Lower lobe of right lung (tissue), 2 donors: ENCODE measurements at regions not wholly inside any gene's neighbourhood (a gene's known extent, or its start where the extent isn't known, plus 50 kb on each side); places are given as distances from the start of the nearest gene placed in this dataset.

Source experiments
- ATAC-seq, 2 donors: fragments of 200-7000 bp; cut with Tn5 transposase; one replicate each; pipeline ENCODE4 v1.9.1; 2020 to 2022; ENCODE audit warnings: mild to moderate bottlenecking in 2 of 2, moderate library complexity in 2 of 2
- DNase-seq: peaks from one replicate; pipeline ENCODE4 v3.0.0-alpha.2; 2020
- H3K27ac ChIP-seq: fragments of 200-600 bp; one replicate; pipeline ENCODE4 v1.8.0; 2022
- H3K27me3 ChIP-seq: fragments of 200-600 bp; one replicate; pipeline ENCODE4 v1.8.0; 2022; ENCODE audit warnings: low read depth
- H3K36me3 ChIP-seq: fragments of 200-600 bp; one replicate; pipeline ENCODE4 v1.8.0; 2022; ENCODE audit warnings: mild to moderate bottlenecking
- H3K4me1 ChIP-seq: fragments of 200-600 bp; one replicate; pipeline ENCODE4 v1.8.0; 2022
- H3K4me3 ChIP-seq: fragments of 200-600 bp; one replicate; pipeline ENCODE4 v1.8.0; 2022; ENCODE audit warnings: mild to moderate bottlenecking
- H3K9me3 ChIP-seq: fragments of 200-600 bp; one replicate; pipeline ENCODE4 v1.8.0; 2022
- CTCF ChIP-seq: fragments of 200-600 bp; IDR thresholded peaks from one replicate; pipeline ENCODE4 v1.8.0; 2022; ENCODE audit warnings: antibody characterized with exemption, mild to moderate bottlenecking
- intact Hi-C: fragments of 100-400 bp; cut with DNase I; formaldehyde crosslinking; loops from one replicate; pipeline ENCODE4 v1.11.0; 2022
- donor health status: DM: no; HTN: yes; CAD: no; lungs with severe emphysema.

GRCh38 chr4:174117445-174117844, 166.0 kb downstream of the FBXO8 start:
- Histone ChIP-seq H3K27me3 (peaks cover 6% of the 10 kb centered on the region), H3K36me3 (no peaks in the 10 kb centered on the region), H3K4me3 (no peak overlapping the region), H3K27ac (no peak overlapping the region), H3K9me3 (no peaks in the 10 kb centered on the region), H3K4me1 (no peaks in the 10 kb centered on the region)
- ATAC-seq (no peak), DNase-seq (no peak)
- no peak for TF ChIP-seq CTCF
- intact Hi-C loops, result no loop called here

- DNase-seq (no peak), ATAC-seq (no peak)
These were observed 167.4 kb downstream of the FBXO8 start for GRCh38 chr4:174116021-174116420.

GRCh38 chr4:174111422-174111821, 172.0 kb downstream of the FBXO8 start:
- no peak for DNase-seq
- Histone ChIP-seq H3K36me3 (no peaks in the 10 kb centered on the region), H3K4me1 (no peaks in the 10 kb centered on the region), H3K27ac (no peak overlapping the region), H3K9me3 (no peaks in the 10 kb centered on the region), H3K4me3 (no peak overlapping the region), H3K27me3 (no peaks in the 10 kb centered on the region)
- intact Hi-C loops, result no loop called here
- no peak for ATAC-seq
- no peak for TF ChIP-seq CTCF

More at GRCh38 chr4:174116021-174116420, 167.4 kb downstream of the FBXO8 start:
- no peaks in the 10 kb centered on the region for H3K9me3 ChIP-seq
- TF ChIP-seq CTCF, result no peak
- no peak overlapping the region for H3K27ac ChIP-seq
- H3K27me3 ChIP-seq, result peaks cover 6% of the 10 kb centered on the region
- H3K4me3 ChIP-seq, result no peak overlapping the region
- no peaks in the 10 kb centered on the region for H3K36me3 ChIP-seq
- H3K4me1 ChIP-seq, result no peaks in the 10 kb centered on the region
- intact Hi-C loops, result no loop called here

- Histone ChIP-seq H3K4me3 (no peak overlapping the region), H3K36me3 (no peaks in the 10 kb centered on the region), H3K27ac (no peak overlapping the region), H3K9me3 (no peaks in the 10 kb centered on the region), H3K4me1 (no peaks in the 10 kb centered on the region), H3K27me3 (no peaks in the 10 kb centered on the region)
- no peak for ATAC-seq
- DNase-seq, result no peak
- intact Hi-C loops, result no loop called here
- no peak for TF ChIP-seq CTCF
These were observed 173.3 kb downstream of the FBXO8 start for GRCh38 chr4:174110180-174110579.

GRCh38 chr4:174107746-174108354, 175.6 kb downstream of the FBXO8 start:
- TF ChIP-seq CTCF, result no peak
- ATAC-seq (no peak), DNase-seq (no peak)
- no peak overlapping the region for H3K4me3 ChIP-seq
- intact Hi-C loops, result no loop called here
- H3K9me3 ChIP-seq, result no peaks in the 10 kb centered on the region
- H3K27ac ChIP-seq, result no peak overlapping the region
- no peaks in the 10 kb centered on the region for H3K4me1 ChIP-seq
- H3K36me3 ChIP-seq, result no peaks in the 10 kb centered on the region
- H3K27me3 ChIP-seq, result no peaks in the 10 kb centered on the region
